HPDE6-E6E7 (cell line): ENCODE measurements at regions not wholly inside any gene's neighbourhood (a gene's known extent, or its start where the extent isn't known, plus 50 kb on each side); places are given as distances from the start of the nearest gene placed in this dataset.
A peak's percentile ranks its signal among the peaks of the same experiment; 100 is the strongest.

ENCODE experiments used
- DNase-seq: peaks from one replicate; pipeline ENCODE4 v3.0.0; 2011; ENCODE audit warnings: missing footprints; ENCODE audit errors: extremely low spot score

- DNase-seq: no peak
These were observed 289.9 kb upstream of the RASGRP1 start for GRCh38 chr15:38854506-38854905.

GRCh38 chr15:38857814-38858213, 293.2 kb upstream of the RASGRP1 start:
- no peak for DNase-seq

DNA sequence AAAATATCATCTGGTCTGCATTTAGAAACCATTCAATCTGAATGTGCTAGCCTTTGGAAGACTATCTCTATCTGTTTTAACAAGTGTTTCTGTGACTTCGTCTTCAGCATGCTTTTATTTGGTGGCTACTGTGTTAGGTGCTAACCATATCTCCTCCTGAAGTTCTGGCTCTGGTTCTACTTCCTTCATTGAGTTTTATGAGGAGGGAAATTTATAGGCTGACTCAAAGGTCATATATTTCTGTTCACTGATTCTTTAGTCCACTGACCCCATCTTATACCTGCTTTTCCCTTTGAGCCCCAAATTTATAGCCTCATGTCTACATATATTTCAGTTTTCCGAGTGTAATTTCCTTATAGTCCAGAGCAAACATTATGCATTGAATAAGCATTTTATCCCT, 295.0 kb upstream of the RASGRP1 start:
- DNase-seq: no peak

DNA sequence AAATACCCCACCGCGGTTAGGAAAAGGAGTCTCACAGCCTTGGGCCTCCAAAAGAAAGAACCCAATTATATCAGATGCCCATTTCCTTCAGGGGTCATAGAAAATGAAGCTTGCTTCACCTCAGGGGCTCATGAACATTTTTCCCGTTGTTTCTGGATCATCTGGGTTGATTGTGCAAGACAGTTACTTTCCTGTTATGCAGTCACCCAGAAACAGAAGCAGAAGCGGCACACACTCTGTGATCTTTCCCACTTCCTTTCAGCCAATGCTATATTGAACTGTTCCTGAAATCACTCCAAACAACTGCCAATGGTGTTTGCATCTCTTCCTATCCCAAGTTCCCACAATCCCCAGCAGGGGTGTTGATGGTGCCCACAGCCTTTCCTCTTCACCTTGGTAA, 295.6 kb upstream of the RASGRP1 start:
- DNase-seq: no peak

- DNase-seq: no peak
These were observed 296.1 kb upstream of the RASGRP1 start for GRCh38 chr15:38860674-38861073.

GRCh38 chr15:38861108-38861507, 296.5 kb upstream of the RASGRP1 start:
- DNase-seq: no peak

GRCh38 chr15:38862099-38862498, 297.5 kb upstream of the RASGRP1 start:
- DNase-seq: no peak

- DNase-seq: no peak
These were observed 298.8 kb upstream of the RASGRP1 start for GRCh38 chr15:38863381-38863780.

- DNase-seq: no peak
These were observed 299.5 kb upstream of the RASGRP1 start for GRCh38 chr15:38864122-38864521.

DNA sequence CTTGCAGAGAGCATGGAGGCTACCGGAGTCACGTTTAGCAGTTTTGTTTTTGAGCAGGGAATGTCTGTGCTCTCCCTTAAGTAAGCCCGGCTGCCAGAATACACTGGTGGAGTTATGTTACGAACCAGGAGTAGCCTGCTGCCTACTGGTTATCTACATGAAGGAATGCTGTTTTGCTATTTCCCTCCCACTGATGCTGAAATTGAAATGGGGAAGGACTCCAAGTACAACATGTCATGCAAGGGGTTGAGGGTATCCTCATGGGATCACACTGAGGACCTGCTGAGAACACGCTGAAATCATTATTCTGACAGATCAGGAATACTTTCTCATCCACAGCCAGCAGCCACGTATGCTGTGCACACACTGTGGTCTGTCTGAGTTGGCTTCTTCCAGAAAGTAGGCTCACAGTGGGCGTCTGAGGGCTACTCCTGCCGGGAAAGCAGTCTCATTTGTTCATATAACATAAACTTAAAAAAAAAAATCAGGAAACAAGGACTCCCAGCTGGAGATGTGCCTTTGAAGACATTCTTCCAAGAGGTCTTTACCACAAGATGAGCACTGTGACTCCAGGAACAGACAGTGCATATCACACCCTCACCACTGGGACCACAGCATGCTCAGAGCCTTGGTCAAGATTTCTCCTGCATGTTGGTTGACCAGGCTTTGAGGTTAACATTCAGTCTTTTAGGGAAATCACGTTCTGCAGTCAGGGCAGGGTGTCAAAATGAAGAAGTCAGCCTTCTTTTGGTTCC, 300.4 kb upstream of the RASGRP1 start:
- no peak for DNase-seq

GRCh38 chr15:38867556-38867955, 302.9 kb upstream of the RASGRP1 start:
- no peak for DNase-seq

DNA sequence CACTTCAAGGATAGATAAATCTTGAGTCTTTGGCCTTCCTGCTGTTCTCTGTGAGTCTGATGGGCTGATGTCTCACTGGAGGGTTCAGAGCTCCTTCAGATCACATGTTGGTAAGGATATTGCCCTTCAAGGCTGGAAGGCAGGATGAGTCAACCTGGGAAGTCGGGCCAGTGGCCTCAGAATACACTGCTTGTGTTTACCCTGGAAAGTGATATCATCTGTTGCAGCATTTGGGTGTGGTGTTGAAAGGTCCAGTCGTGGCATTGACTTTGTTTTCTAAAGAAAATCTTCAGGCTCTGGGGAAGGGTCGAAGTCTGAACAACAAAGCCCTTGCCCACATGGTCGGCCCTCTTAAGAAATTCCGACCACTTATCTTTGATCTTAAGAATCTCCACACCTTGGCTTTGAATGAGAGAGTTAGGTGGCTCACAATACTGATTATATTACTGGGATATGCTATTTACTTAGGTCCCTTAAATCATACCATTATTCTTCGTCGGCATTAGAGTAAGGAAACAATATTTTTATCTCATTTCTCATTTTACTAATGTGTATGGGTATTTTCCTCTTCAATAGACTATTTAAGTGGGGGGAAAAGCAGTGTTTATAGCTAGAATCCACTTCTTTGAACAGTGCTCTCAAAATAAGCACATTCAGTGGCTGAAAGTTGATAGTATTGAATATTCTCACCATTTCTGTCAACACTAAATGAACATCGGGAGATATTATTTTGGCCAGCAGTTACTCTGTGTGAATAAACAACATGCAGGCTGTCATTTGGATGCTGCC, 303.9 kb upstream of the RASGRP1 start:
- DNase-seq: peak; percentile 94

- no peak for DNase-seq
These were observed 307.0 kb upstream of the RASGRP1 start for GRCh38 chr15:38871638-38872037.

DNA sequence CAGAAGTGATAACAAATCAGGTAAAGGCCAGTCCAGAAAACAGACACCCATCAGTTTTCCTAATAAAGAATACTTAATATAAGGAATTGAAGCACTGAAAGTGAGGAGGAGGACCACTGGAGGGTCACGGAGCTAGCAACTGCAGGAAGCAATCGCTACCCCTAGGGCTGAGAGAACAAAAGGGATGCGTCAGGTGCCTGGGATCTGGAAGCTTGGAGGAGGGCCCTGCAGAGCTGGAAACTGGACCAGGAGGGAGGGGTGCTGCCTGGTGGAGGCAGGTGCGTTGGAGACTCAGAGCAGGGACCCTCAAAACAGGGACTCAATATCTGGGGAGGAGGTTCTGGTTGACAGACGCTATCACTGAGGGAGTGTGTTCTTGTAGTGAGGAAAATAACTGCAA, 308.1 kb upstream of the RASGRP1 start:
- no peak for DNase-seq

DNA sequence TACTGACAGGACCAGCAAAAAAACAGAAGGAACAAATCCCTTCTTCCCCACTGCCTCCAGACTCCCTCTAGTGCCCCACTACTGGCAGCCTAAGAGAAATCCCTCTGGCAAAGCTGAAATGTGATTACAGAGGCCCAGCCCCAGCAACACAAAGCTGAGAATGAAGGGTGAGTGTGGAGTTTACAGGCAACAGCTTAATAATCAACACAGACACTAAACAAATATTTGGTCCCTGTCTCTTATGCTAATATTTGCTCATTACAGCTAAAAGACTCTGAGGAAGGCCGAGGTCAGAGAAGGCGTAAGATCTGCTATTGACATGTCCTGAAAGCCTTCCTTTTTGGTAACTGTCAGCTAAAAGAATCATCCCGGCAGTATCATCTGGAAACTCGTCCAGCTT, 308.5 kb upstream of the RASGRP1 start:
- DNase-seq: no peak

DNA sequence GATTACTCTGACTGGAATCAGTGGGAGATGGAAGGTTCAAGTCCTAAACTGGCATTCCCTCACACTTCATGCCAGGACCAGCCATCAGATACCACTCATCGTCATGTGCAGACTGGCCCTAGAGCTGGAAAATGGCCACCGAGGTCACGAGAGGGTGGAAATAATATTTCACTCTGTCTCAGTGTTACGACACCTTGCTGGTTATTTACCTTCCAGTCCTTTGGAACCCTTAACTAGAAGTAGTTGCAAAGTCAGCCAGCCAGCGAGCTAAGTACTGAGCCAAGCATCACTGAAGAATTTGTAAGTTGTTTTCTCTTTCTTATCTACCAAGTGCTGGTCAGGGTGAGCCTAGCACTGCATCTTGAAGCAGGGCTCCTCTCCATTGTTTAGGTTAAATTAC, 309.9 kb upstream of the RASGRP1 start:
- no peak for DNase-seq

DNA sequence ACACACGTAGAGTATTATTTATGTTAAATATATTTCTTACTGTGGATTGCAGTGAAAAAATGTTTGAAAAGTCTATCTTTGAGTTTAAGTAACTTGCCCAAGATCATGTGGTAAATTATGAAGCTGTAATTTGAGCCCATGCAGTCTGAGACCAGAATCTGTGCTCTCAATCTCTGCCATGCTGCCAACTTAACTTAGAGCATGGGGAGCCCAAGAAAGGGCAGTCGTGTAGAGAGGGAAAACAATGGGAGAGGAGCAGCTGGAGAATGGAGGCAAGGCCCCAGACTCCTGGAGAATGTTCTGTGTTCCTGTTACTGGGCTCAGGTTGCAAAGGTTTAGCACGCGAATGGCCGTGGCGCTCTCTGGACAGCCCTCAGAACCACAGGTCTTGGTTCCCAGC, 311.6 kb upstream of the RASGRP1 start:
- no peak for DNase-seq

- no peak for DNase-seq
These were observed 312.0 kb upstream of the RASGRP1 start for GRCh38 chr15:38876621-38877020.

- no peak for DNase-seq
These were observed 312.9 kb upstream of the RASGRP1 start for GRCh38 chr15:38877471-38877870.

DNA sequence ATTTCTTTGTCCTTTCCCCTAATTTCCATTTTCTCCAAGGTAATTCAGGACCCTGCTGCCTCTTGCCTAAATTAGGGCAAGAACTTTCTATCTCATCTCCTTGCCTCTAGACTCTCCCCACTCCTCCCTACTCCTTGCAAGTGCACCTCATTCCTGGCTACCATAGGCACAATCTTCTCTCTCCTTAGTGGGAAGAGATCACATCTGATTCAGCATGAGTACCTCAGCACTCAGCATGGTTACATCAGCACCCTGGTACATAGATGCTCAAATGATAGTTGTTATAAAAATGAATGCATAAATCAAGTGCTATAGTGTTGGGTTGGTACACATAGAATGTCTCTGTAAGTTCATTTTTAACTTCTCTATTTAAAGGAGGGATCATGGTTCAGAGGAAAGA, 313.4 kb upstream of the RASGRP1 start:
- DNase-seq: no peak

- no peak for DNase-seq
These were observed 314.3 kb upstream of the RASGRP1 start for GRCh38 chr15:38878926-38879325.

DNA sequence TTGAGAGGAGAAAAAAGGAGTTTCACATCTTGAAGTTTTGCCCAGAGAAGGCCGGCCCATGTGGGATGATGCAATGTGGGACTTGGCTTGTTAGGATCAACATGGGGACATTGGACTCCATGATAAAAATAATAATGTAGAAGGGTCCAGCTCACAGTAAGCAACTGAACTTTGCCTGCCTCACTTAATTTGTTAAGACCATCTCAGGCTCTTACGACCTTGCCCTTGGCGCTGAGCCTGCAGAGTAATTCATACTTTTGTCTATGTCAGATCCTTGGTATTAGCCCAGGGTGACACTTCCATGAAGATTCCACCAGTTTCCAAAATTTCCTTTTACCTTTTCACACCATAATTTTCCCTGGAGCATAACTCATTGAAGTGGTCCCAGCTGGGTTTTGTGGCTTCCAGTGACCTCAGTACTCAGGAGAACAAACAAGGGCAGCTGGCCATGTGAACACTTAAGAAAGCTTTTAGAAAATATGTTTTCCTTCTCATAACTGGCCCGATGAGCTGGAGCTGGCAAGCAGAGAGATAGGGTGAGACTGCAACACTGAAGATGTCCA, 315.4 kb upstream of the RASGRP1 start:
- no peak for DNase-seq

GRCh38 chr15:38882221-38882620, 317.6 kb upstream of the RASGRP1 start:
- no peak for DNase-seq
